ENCODE measurements at regions not wholly inside any gene's neighbourhood (a gene's known extent, or its start where the extent isn't known, plus 50 kb on each side); places are given as distances from the start of the nearest gene placed in this dataset.

DNA sequence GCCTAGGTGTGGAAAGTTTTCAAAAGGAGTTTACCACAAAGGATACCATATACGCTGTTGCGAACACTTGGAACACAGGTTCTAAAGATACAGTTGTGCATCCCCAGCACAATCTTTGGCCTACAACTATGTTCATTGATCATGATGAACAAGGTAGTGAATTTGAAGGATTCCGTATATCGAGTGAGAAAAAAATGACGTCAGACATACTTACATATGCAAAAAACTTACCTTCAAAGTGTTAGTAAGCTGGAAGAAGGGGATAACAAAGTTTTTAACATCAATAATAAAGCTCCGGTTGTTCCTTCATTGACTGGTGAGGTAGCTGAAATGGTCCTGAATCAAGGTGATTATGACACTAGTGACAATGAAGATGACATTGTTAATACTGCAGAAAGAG, 133.9 kb upstream of the PDE3A start:
- TF ChIP-seq POLR2AphosphoS5 (IDR thresholded peaks at IDR 0.05) (no peak), POLR2A (IDR thresholded peaks at IDR 0.05) (no peak), EP300 (IDR thresholded peaks at IDR 0.05) (no peak)
- TF ChIP-seq, protein P1, sequence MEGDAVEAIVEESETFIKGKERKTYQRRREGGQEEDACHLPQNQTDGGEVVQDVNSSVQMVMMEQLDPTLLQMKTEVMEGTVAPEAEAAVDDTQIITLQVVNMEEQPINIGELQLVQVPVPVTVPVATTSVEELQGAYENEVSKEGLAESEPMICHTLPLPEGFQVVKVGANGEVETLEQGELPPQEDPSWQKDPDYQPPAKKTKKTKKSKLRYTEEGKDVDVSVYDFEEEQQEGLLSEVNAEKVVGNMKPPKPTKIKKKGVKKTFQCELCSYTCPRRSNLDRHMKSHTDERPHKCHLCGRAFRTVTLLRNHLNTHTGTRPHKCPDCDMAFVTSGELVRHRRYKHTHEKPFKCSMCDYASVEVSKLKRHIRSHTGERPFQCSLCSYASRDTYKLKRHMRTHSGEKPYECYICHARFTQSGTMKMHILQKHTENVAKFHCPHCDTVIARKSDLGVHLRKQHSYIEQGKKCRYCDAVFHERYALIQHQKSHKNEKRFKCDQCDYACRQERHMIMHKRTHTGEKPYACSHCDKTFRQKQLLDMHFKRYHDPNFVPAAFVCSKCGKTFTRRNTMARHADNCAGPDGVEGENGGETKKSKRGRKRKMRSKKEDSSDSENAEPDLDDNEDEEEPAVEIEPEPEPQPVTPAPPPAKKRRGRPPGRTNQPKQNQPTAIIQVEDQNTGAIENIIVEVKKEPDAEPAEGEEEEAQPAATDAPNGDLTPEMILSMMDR (IDR thresholded peaks at IDR 0.05), result no peak

Measured in suprapubic skin (tissue), 4 donors.